ENCODE measurements at regions not wholly inside any gene's neighbourhood (a gene's known extent, or its start where the extent isn't known, plus 50 kb on each side); places are given as distances from the start of the nearest gene placed in this dataset.

GRCh38 chr18:5747678-5748077 is 147.6 kb downstream of the TMEM200C start:
- no peak for TF ChIP-seq POLR2AphosphoS5 (IDR thresholded peaks at IDR 0.05; ENCODE audit: low read depth, low read length)
- TF ChIP-seq CTCF (IDR thresholded peaks at IDR 0.05): no peak

Data from Panc1 (cell line).